Smooth muscle cell (in vitro differentiated cells): ENCODE measurements at regions not wholly inside any gene's neighbourhood (a gene's known extent, or its start where the extent isn't known, plus 50 kb on each side); places are given as distances from the start of the nearest gene placed in this dataset.
"Not testable (repeated sequence)": the region's sequence is repeated elsewhere in the genome, so short reads cannot be mapped to it uniquely, and the experiment has no call there.

ENCODE experiments used
- DNase-seq: peaks from one replicate; lab custom pipeline; 2025; ENCODE audit not compliant: unreplicated experiment; lab: John Stamatoyannopoulos, UW
- H2AFZ ChIP-seq: fragments of 200-600 bp; sonication (generic); 2 replicates; pipeline ENCODE4 v1.6.0; 2016; ENCODE audit warnings: antibody characterized with exemption, low read depth, mild to moderate bottlenecking
- H3F3A ChIP-seq: fragments of 200-600 bp; sonication (generic); 2 replicates; pipeline ENCODE4 v1.6.0; 2017; ENCODE audit warnings: antibody characterized with exemption, low read depth
- H3K27ac ChIP-seq: fragments of 200-600 bp; sonication (generic); 2 replicates; pipeline ENCODE4 v1.5.1; 2016; ENCODE audit warnings: low read depth, mild to moderate bottlenecking
- H3K27me3 ChIP-seq: fragments of 200-600 bp; sonication (generic); 2 replicates; pipeline ENCODE4 v1.6.1; 2016; ENCODE audit warnings: low read depth, mild to moderate bottlenecking
- H3K36me3 ChIP-seq: fragments of 200-600 bp; sonication (generic); 2 replicates; pipeline ENCODE4 v1.5.1; 2016; ENCODE audit warnings: low read depth
- H3K4me1 ChIP-seq: fragments of 200-600 bp; sonication (generic); 2 replicates; pipeline ENCODE4 v1.5.1; 2016; ENCODE audit warnings: low read depth
- H3K4me2 ChIP-seq: fragments of 200-600 bp; sonication (generic); 2 replicates; pipeline ENCODE4 v1.6.0; 2016; ENCODE audit warnings: mild to moderate bottlenecking
- H3K4me3 ChIP-seq: fragments of 200-600 bp; sonication (generic); 2 replicates; pipeline ENCODE4 v1.5.1; 2016; ENCODE audit warnings: mild to moderate bottlenecking
- H3K79me2 ChIP-seq: fragments of 200-600 bp; sonication (generic); 2 replicates; pipeline ENCODE4 v1.6.0; 2016; ENCODE audit warnings: low read depth, mild to moderate bottlenecking
- H3K9ac ChIP-seq: fragments of 200-600 bp; sonication (generic); 2 replicates; pipeline ENCODE4 v1.6.0; 2016; ENCODE audit warnings: low read depth
- H3K9me3 ChIP-seq: fragments of 200-600 bp; sonication (generic); replicated peaks from 2 replicates; pipeline ENCODE4 v1.5.1; 2016; ENCODE audit warnings: low read depth
- H4K20me1 ChIP-seq: fragments of 200-600 bp; sonication (generic); 2 replicates; pipeline ENCODE4 v1.6.0; 2016; ENCODE audit warnings: low read depth
- CTCF ChIP-seq: fragments of 200-600 bp; sonication (generic); IDR thresholded peaks from 2 replicates; pipeline ENCODE4 v1.5.1; 2017; ENCODE audit warnings: borderline replicate concordance, mild to moderate bottlenecking, antibody characterized with exemption; ENCODE audit not compliant: insufficient read depth, poor library complexity, severe bottlenecking
- WGBS: methylation state at CpG from one replicate; pipeline ENCODE4 v1.1.7; 2016; ENCODE audit warnings: low lambda C conversion rate; 5-methylcytosine and 5-hydroxymethylcytosine counted together

DNA sequence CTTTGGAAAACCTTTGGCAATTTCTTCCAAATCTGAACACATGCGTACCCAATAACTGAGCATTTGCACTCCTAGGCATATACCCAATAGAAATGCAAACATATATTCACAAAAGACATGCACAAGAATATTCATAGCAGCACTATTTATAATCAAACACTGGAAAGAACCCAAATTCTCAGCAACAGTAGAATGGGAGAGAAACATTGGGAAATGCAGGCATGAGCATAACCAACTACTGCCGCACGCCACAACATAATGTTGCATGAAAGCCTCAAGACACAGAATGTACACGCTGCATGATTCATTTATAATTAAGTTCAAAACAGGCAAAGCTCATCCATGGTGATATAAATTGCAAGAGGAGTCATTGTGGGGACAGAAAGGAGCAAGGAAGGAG, 69.5 kb upstream of the FBXO28 start:
- Histone ChIP-seq H3K9me3 (no peaks in the 10 kb centered on the region), H3K36me3 (no peaks in the 10 kb centered on the region), H3K4me3 (no peak overlapping the region), H3K27me3 (no peaks in the 10 kb centered on the region), H3F3A (no peaks in the 10 kb centered on the region), H3K4me2 (no peak overlapping the region), H3K27ac (no peak overlapping the region), H3K4me1 (no peaks in the 10 kb centered on the region), H4K20me1 (no peaks in the 10 kb centered on the region), H3K9ac (no peak overlapping the region), H3K79me2 (no peaks in the 10 kb centered on the region), H2AFZ (no peak overlapping the region)
- DNase-seq, result no peak
- no peak for TF ChIP-seq CTCF
- 97% methylated on average over 4 of the region's 4 CpGs for WGBS

GRCh38 chr1:224042557-224043118, 71.3 kb upstream of the FBXO28 start:
- H3K4me3 ChIP-seq, result no peak overlapping the region
- no peaks in the 10 kb centered on the region for H3K4me1 ChIP-seq
- no peak overlapping the region for H3K27ac ChIP-seq
- no peaks in the 10 kb centered on the region for H4K20me1 ChIP-seq
- DNase-seq, result no peak
- H3K9me3 ChIP-seq, result no peaks in the 10 kb centered on the region
- H3K27me3 ChIP-seq, result no peaks in the 10 kb centered on the region
- no peak overlapping the region for H2AFZ ChIP-seq
- 83% methylated on average over 4 of the region's 4 CpGs for WGBS
- H3K9ac ChIP-seq, result no peak overlapping the region
- TF ChIP-seq CTCF, result no peak
- no peaks in the 10 kb centered on the region for H3K36me3 ChIP-seq
- H3F3A ChIP-seq, result no peaks in the 10 kb centered on the region
- H3K4me2 ChIP-seq, result no peak overlapping the region
- no peaks in the 10 kb centered on the region for H3K79me2 ChIP-seq

DNA sequence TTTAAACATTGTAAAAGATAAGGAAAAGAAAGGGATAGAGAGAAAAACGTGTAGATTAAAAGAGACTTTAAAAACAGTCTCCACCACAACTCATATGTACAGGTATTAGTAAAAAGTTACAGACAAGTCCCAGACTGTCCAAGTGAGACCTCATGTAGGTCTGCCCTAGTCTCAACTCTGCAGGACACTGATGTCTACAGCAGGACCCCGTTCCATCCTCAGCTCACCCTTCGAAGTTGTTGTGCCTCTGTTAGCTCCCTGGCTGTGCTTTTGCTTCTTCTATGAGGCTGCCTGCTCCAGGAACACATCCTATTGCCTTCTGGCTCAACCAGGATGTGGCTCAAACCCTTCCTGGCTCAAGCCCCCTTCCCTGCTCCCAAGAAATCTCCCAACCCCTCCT, 72.9 kb upstream of the FBXO28 start:
- no peak overlapping the region for H3K9ac ChIP-seq
- DNase-seq, result no peak
- no peak overlapping the region for H3K27ac ChIP-seq
- no peaks in the 10 kb centered on the region for H3K9me3 ChIP-seq
- H3K36me3 ChIP-seq, result no peaks in the 10 kb centered on the region
- 51% methylated on average over 3 of the region's 3 CpGs for WGBS
- H3K4me3 ChIP-seq, result no peak overlapping the region
- no peaks in the 10 kb centered on the region for H4K20me1 ChIP-seq
- no peaks in the 10 kb centered on the region for H3K79me2 ChIP-seq
- TF ChIP-seq CTCF, result no peak
- no peaks in the 10 kb centered on the region for H3F3A ChIP-seq
- no peaks in the 10 kb centered on the region for H3K27me3 ChIP-seq
- no peak overlapping the region for H2AFZ ChIP-seq
- H3K4me1 ChIP-seq, result no peaks in the 10 kb centered on the region
- H3K4me2 ChIP-seq, result no peak overlapping the region

- not testable (repeated sequence) for H3K4me2 ChIP-seq, H3K36me3 ChIP-seq, H2AFZ ChIP-seq, H3K27me3 ChIP-seq, H3K27ac ChIP-seq, DNase-seq, H4K20me1 ChIP-seq, H3K9ac ChIP-seq, H3F3A ChIP-seq, H3K79me2 ChIP-seq, H3K4me3 ChIP-seq, H3K9me3 ChIP-seq, H3K4me1 ChIP-seq
These were observed 73.5 kb upstream of the FBXO28 start for GRCh38 chr1:224040423-224040822.

GRCh38 chr1:224040006-224040405, 73.9 kb upstream of the FBXO28 start:
- not testable (repeated sequence) for H3K4me2 ChIP-seq, H2AFZ ChIP-seq, H3K9ac ChIP-seq, H3K4me1 ChIP-seq, H4K20me1 ChIP-seq, H3K4me3 ChIP-seq, DNase-seq, H3K9me3 ChIP-seq, H3K27ac ChIP-seq, H3F3A ChIP-seq, H3K79me2 ChIP-seq, H3K36me3 ChIP-seq, H3K27me3 ChIP-seq
- 97% methylated on average over 6 of the region's 6 CpGs for WGBS

DNA sequence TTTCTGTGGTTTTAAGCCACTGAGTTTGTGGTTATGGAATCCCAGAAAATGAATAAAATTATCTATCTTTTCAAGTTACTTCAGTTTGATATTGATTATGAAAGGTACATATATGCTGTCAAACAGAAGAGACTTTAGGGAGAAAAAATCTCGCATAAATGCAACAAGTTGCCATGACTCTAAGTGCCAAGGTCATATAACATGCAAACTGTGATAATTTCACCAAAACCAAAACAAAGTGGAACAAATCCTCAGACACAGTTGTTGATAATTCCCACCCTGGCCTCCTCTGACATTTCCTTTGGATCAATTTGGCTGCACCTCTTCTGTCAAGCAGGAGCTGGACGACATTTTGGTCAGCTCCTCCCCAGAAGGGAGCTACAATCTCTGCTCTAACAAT, 75.1 kb upstream of the FBXO28 start:
- H3K9ac ChIP-seq, H3K4me2 ChIP-seq, H4K20me1 ChIP-seq, DNase-seq, H3K4me1 ChIP-seq, H3K79me2 ChIP-seq, H3F3A ChIP-seq, H2AFZ ChIP-seq, H3K27me3 ChIP-seq, H3K9me3 ChIP-seq, H3K4me3 ChIP-seq, H3K36me3 ChIP-seq, H3K27ac ChIP-seq: not testable (repeated sequence)
- WGBS, result 98% methylated on average over 2 of the region's 2 CpGs
